Upper lobe of left lung (tissue), 4 donors: ENCODE measurements at regions not wholly inside any gene's neighbourhood (a gene's known extent, or its start where the extent isn't known, plus 50 kb on each side); places are given as distances from the start of the nearest gene placed in this dataset.

Experiments
- CTCF ChIP-seq, 6 experiments: fragments of 450-650 bp in 4 of 6; fragments of 200-600 bp in 2 of 6; sonication (generic) in 2 of 6; IDR thresholded peaks; one replicate each; pipeline ENCODE4 v1.5.1; 2016 to 2019; ENCODE audit warnings: antibody characterized with exemption in 6 of 6
- EP300 ChIP-seq, 4 donors: sonication (generic); formaldehyde crosslinking; IDR thresholded peaks; one replicate each; pipeline ENCODE4 v1.5.1; 2017; ENCODE audit warnings: antibody characterized with exemption in 4 of 4, control low read depth in 2 of 4

GRCh38 chr1:38135625-38136414, 89.2 kb upstream of the POU3F1 start:
- TF ChIP-seq CTCF (IDR thresholded peaks at IDR 0.05) (no peak), EP300 (IDR thresholded peaks at IDR 0.05) (no peak)
